ENCODE measurements at regions not wholly inside any gene's neighbourhood (a gene's known extent, or its start where the extent isn't known, plus 50 kb on each side); places are given as distances from the start of the nearest gene placed in this dataset.

DNA sequence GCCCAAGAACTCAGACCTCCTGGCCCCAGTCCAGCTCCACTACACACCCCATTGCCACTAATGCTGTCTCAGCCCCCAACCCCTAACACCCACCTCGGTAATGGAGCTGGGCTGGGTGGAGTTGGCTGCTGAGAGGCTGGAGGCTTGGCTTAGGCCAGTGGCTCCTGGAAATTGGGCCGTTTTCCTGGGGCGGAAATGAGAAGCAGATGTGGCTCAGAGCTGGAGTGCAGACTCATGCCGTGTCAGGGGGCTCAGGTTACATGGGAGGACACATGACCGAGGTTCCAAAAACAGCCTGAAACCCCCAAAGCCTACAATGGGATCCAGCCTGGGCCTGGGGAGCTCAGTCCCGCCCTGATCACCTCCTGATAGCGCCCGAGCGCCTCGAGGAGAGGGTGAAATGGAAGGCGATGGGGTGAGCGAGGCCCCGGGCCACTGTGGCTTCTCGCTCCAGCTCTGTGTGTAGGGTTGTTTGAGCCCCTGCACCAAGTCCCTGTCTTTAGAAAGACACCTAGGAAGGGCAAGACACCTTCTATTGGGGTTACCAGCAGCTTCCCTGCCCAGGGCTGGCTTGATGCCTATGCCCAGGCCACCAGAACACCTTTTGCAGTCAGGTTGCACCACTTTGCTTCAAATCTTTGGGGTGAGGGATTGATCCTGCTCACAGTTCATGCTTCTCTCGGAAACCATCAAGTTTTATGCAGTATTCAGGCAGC, 175.7 kb upstream of the HAAO start:
- TF ChIP-seq, protein P1, sequence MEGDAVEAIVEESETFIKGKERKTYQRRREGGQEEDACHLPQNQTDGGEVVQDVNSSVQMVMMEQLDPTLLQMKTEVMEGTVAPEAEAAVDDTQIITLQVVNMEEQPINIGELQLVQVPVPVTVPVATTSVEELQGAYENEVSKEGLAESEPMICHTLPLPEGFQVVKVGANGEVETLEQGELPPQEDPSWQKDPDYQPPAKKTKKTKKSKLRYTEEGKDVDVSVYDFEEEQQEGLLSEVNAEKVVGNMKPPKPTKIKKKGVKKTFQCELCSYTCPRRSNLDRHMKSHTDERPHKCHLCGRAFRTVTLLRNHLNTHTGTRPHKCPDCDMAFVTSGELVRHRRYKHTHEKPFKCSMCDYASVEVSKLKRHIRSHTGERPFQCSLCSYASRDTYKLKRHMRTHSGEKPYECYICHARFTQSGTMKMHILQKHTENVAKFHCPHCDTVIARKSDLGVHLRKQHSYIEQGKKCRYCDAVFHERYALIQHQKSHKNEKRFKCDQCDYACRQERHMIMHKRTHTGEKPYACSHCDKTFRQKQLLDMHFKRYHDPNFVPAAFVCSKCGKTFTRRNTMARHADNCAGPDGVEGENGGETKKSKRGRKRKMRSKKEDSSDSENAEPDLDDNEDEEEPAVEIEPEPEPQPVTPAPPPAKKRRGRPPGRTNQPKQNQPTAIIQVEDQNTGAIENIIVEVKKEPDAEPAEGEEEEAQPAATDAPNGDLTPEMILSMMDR (IDR thresholded peaks at IDR 0.05; ENCODE audit: poor library complexity), result no peak
- TF ChIP-seq EZH2 (IDR thresholded peaks at IDR 0.05; ENCODE audit: borderline replicate concordance) (no peak), EZH2phosphoT487 (IDR thresholded peaks at IDR 0.05; ENCODE audit: low read depth, severe bottlenecking, unreplicated experiment) (no peak)
